CD8-positive, alpha-beta memory T cell (primary cell): ENCODE measurements at regions not wholly inside any gene's neighbourhood (a gene's known extent, or its start where the extent isn't known, plus 50 kb on each side); places are given as distances from the start of the nearest gene placed in this dataset.

Experiments
- CTCF ChIA-PET: fragments of 350-600 bp; sonication (Branson Sonifier 250); formaldehyde crosslinking; loops from one replicate; lab custom pipeline; 2021; ENCODE audit warnings: antibody characterized with exemption; lab: Charles Lee
- POLR2A ChIA-PET: fragments of 350-600 bp; sonication (Branson Sonifier 250); formaldehyde crosslinking; loops from one replicate; lab custom pipeline; 2021; ENCODE audit warnings: antibody characterized with exemption; lab: Charles Lee
- DNase-seq, 5 donors: peaks; one replicate each; pipeline versions ENCODE4 v3.0.0 to v3.0.0-alpha.2; 2020 to 2022; ENCODE audit warnings: mixed read lengths in 1 of 5
- H3K27ac ChIP-seq: one replicate; pipeline ENCODE4 v1.7.0; 2013; ENCODE audit warnings: low read depth, mild to moderate bottlenecking, low read length, moderate library complexity
- H3K27me3 ChIP-seq: 2 replicates; pipeline ENCODE4 v1.7.0; 2013; ENCODE audit warnings: low read length, mild to moderate bottlenecking; ENCODE audit not compliant: insufficient read depth, poor library complexity, severe bottlenecking
- H3K36me3 ChIP-seq: 2 replicates; pipeline ENCODE4 v1.7.0; 2013; ENCODE audit warnings: mild to moderate bottlenecking, low read length, moderate library complexity; ENCODE audit not compliant: insufficient read depth
- H3K4me1 ChIP-seq: 2 replicates; pipeline ENCODE4 v1.7.0; 2013; ENCODE audit warnings: mild to moderate bottlenecking, low read length, moderate library complexity; ENCODE audit not compliant: insufficient read depth
- H3K4me3 ChIP-seq: 2 replicates; pipeline ENCODE4 v1.7.0; 2013; ENCODE audit warnings: mild to moderate bottlenecking, low read length
- H3K9me3 ChIP-seq: 2 replicates; pipeline ENCODE4 v1.7.0; 2013; ENCODE audit warnings: mild to moderate bottlenecking, low read length
- H3K27ac Mint-ChIP-seq, 8 donors: one replicate each; pipeline ENCODE4 v1.8.0; 2020 to 2021; ENCODE audit warnings: mixed read lengths in 8 of 8, mild to moderate bottlenecking in 6 of 8, inconsistent platforms in 3 of 8, moderate library complexity in 3 of 8
- H3K27me3 Mint-ChIP-seq, 2 donors: one replicate each; pipeline ENCODE4 v1.8.0; 2020 to 2021; ENCODE audit warnings: mixed read lengths in 2 of 2, mild to moderate bottlenecking in 1 of 2, moderate library complexity in 1 of 2
- H3K36me3 Mint-ChIP-seq, 3 donors: one replicate each; pipeline ENCODE4 v1.8.0; 2020 to 2021; ENCODE audit warnings: mixed read lengths in 3 of 3, inconsistent platforms in 1 of 3, mild to moderate bottlenecking in 1 of 3
- H3K4me1 Mint-ChIP-seq, 3 donors: one replicate each; pipeline ENCODE4 v1.8.0; 2020 to 2021; ENCODE audit warnings: mixed read lengths in 3 of 3, inconsistent platforms in 1 of 3, mild to moderate bottlenecking in 1 of 3
- H3K4me3 Mint-ChIP-seq, 7 donors: one replicate each; pipeline ENCODE4 v1.8.0; 2020 to 2021; ENCODE audit warnings: mixed read lengths in 7 of 7, mild to moderate bottlenecking in 6 of 7, moderate library complexity in 4 of 7, inconsistent platforms in 2 of 7
- H3K9me3 Mint-ChIP-seq, 5 donors: one replicate each; pipeline ENCODE4 v1.8.0; 2020 to 2022; ENCODE audit warnings: mixed read lengths in 5 of 5, mild to moderate bottlenecking in 3 of 5, moderate library complexity in 2 of 5, inconsistent platforms in 1 of 5

DNA sequence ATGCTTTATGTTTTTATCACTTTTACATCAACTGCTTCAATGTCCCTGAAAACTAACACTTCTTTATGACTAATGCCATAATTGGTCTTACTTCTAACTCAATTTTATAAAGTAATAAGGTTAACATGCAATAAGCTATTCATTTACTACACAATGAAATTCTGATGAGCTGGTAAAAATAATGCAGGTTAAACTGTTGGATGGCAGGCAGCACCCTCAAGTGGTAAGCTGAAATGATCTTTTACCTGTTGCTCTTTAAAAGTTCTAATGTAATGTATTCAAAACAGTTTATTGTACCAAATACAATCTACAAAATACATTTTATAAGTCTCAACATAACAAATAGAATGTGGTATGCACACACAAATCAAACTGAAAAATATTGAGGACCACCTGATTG is 1280.3 kb downstream of the CDH8 start:
- H3K4me3 ChIP-seq: no peak overlapping the region
- no peaks in the 10 kb centered on the region for H3K9me3 ChIP-seq
- peaks cover 4 to 34% (median 10%) of the 10 kb centered on the region in 5 donors for H3K9me3 Mint-ChIP-seq
- no peaks in the 10 kb centered on the region for H3K36me3 Mint-ChIP-seq
- no peaks in the 10 kb centered on the region for H3K36me3 ChIP-seq
- H3K4me1 Mint-ChIP-seq: no peaks in the 10 kb centered on the region
- H3K27me3 ChIP-seq: no peaks in the 10 kb centered on the region
- H3K4me3 Mint-ChIP-seq: no peak overlapping the region
- H3K27ac Mint-ChIP-seq: no peak overlapping the region
- POLR2A ChIA-PET: no interaction called here
- no peaks in the 10 kb centered on the region for H3K27me3 Mint-ChIP-seq
- CTCF ChIA-PET: no interaction called here
- H3K27ac ChIP-seq: no peak overlapping the region
- no peak for DNase-seq
- H3K4me1 ChIP-seq: no peaks in the 10 kb centered on the region

DNA sequence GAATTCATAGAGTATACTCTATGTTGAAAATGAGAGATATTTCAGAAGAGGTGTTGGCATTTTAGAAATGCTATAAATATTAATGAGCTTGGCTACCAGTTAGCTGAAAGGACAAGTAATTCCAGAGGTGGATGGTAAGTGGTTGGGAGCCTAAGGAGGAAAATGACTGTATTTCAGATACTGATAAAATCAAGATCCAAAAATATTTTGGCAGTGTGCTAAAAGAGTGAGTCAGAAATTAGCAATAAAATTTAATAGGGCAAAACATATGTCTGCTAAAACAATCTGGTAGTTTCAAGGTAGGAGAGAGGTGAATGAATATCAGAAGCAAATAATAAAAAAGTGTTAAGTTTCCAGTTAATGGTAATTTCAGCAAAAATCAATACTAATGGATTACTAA is 1287.9 kb downstream of the CDH8 start:
- CTCF ChIA-PET: no interaction called here
- POLR2A ChIA-PET: no interaction called here
- H3K27me3 Mint-ChIP-seq: peaks cover 0 to 2% of the 10 kb centered on the region in 2 donors
- Histone ChIP-seq H3K27me3 (no peaks in the 10 kb centered on the region), H3K36me3 (no peaks in the 10 kb centered on the region), H3K4me1 (no peaks in the 10 kb centered on the region), H3K9me3 (no peaks in the 10 kb centered on the region), H3K27ac (no peak overlapping the region), H3K4me3 (no peak overlapping the region)
- H3K4me3 Mint-ChIP-seq: no peak overlapping the region
- no peaks in the 10 kb centered on the region for H3K4me1 Mint-ChIP-seq
- no peaks in the 10 kb centered on the region for H3K36me3 Mint-ChIP-seq
- no peak overlapping the region for H3K27ac Mint-ChIP-seq
- peaks cover 8 to 33% (median 24%) of the 10 kb centered on the region in 5 donors for H3K9me3 Mint-ChIP-seq
- DNase-seq: no peak

DNA sequence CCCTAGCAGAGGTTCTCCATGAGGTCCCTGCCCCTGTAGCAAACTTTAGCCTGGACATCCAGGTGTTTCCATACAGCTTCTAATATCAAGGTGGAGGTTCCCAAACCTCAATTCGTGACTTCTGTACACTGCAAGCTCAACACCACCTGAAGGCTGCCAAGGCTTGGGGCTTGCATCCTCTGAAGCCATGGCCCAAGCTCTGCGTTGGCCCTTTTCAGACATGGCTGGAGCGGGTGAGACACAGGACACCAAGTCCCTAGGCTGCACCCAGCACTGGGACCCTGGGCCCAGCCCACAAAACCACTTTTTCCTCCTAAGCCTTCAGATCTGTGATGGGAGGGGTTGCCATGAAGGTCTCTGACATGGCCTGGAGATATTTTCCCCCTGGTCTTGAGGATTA is 1292.0 kb downstream of the CDH8 start:
- no peak overlapping the region for H3K27ac Mint-ChIP-seq
- Histone ChIP-seq H3K27ac (no peak overlapping the region), H3K4me3 (no peak overlapping the region), H3K4me1 (no peaks in the 10 kb centered on the region), H3K27me3 (no peaks in the 10 kb centered on the region), H3K9me3 (no peaks in the 10 kb centered on the region), H3K36me3 (no peaks in the 10 kb centered on the region)
- peaks cover 14 to 46% (median 32%) of the 10 kb centered on the region in 5 donors for H3K9me3 Mint-ChIP-seq
- H3K4me1 Mint-ChIP-seq: no peaks in the 10 kb centered on the region
- ChIA-PET CTCF (no interaction called here), POLR2A (no interaction called here)
- DNase-seq: no peak
- H3K36me3 Mint-ChIP-seq: no peaks in the 10 kb centered on the region
- no peak overlapping the region for H3K4me3 Mint-ChIP-seq
- peaks cover 0 to 2% of the 10 kb centered on the region in 2 donors for H3K27me3 Mint-ChIP-seq

DNA sequence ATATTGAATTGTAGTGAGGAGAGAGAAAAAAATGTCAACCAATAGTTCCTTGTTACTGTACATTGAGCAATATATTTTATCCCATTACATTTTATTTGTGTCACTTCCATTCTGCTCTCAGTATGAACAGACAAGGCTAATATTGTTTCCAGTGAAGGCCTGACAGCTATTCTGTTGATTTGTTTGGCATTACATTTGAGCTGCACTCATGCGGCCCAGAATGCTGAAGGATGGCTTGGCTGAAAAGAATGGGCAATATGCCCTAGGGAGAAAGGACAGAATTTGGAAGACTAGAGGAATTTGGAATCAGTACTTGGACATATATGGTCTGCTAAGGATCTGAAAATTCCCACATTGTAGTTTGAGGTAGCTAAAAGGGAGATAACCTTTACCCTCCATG is 1294.4 kb downstream of the CDH8 start:
- Mint-ChIP-seq H3K27me3 (no peaks in the 10 kb centered on the region), H3K4me3 (no peak overlapping the region), H3K9me3 (peaks cover 12 to 43% (median 26%) of the 10 kb centered on the region in 5 donors), H3K27ac (no peak overlapping the region), H3K36me3 (no peaks in the 10 kb centered on the region), H3K4me1 (no peaks in the 10 kb centered on the region)
- Histone ChIP-seq H3K36me3 (no peaks in the 10 kb centered on the region), H3K4me3 (no peak overlapping the region), H3K9me3 (no peaks in the 10 kb centered on the region), H3K27me3 (no peaks in the 10 kb centered on the region), H3K4me1 (no peaks in the 10 kb centered on the region), H3K27ac (no peak overlapping the region)
- DNase-seq: no peak
- ChIA-PET POLR2A (no interaction called here), CTCF (no interaction called here)

DNA sequence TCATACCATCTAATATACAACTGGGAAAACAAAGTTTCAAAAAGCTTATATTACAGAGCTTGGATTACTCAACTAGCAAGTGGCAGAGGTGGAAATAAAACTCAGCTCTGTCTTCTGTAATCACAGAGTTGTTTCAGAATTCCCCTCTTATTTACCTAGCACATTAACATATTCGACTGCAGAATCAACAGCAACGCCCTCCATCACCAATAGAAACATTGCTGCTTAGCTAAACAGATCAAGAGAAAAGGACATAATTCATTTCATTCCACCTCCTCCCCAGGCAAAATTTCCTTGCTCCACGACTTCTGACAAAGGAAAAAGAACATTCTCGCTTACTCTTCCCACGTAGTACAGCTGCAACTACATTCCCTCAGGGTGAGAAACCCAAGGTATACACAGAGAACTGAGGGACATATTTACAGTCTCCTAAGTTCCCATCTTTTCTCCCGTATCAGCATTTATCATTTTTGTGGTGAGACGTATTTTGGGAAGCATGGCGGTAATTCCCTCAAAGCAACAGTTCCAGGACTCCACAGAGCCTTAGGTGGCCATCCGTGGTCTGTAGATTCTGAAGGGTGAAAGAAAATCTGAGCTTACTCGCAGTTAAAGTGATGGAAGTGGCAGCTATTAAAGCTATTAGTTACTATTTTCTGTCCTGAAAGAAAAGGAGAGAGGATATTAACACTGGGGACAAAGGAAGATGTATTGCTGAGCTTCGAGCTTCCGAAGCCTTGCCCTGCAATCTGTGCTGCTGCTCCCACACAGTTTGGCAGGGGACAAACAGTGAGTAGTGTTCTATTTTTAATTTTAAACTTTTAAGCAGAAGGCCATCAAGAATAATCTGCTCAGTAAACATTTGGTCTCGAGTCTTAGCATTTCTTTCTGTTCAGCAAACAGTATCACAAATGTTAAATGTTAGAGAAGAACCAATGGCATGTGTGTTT is 1296.2 kb downstream of the CDH8 start:
- no peaks in the 10 kb centered on the region for H3K27me3 Mint-ChIP-seq
- ChIA-PET CTCF (no interaction called here), POLR2A (no interaction called here)
- no peaks in the 10 kb centered on the region for H3K4me1 ChIP-seq
- no peak for DNase-seq
- H3K9me3 ChIP-seq: no peaks in the 10 kb centered on the region
- peak overlapping the region in 1 of 7 donors; percentile 48 for H3K4me3 Mint-ChIP-seq
- no peaks in the 10 kb centered on the region for H3K27me3 ChIP-seq
- peaks cover 21 to 45% (median 29%) of the 10 kb centered on the region in 5 donors for H3K9me3 Mint-ChIP-seq
- no peak overlapping the region for H3K4me3 ChIP-seq
- H3K27ac Mint-ChIP-seq: no peak overlapping the region
- no peak overlapping the region for H3K27ac ChIP-seq
- H3K36me3 Mint-ChIP-seq: no peaks in the 10 kb centered on the region
- no peaks in the 10 kb centered on the region for H3K4me1 Mint-ChIP-seq
- H3K36me3 ChIP-seq: no peaks in the 10 kb centered on the region

DNA sequence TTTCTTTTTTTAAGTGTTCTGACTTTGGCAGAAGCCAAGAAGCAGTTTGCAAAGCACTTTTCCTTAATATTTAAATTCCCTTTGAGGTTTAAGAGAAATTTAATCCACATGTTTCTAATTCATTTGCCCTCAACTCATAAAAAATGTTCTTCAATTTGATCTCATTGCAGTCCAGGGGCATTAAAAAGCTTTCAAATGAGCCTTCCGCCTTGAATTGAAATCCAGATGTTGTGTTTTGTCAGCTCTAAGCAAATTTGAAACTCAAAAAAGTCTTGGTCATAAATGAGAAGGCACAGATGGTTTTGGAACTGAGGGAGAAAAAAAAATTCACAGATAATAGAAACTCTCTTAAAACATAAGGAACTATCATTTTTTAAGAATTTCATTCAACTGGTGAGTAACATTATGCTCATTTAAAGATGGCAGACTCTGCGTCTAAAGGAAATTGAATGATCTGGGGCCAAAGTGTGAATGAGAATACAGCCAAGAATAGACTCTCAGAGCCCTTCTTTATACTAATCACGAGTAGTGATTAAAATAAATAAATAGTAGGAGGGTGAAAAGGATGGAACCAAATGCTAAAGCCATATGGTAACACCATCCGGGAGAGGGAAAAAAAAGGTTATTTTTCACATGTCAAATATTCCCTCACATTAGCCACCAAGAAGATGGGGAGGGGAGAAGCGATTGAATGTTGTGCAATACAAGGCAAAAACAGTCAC is 1304.7 kb downstream of the CDH8 start:
- ChIA-PET CTCF (no interaction called here), POLR2A (no interaction called here)
- Mint-ChIP-seq H3K4me3 (no peak overlapping the region), H3K9me3 (peaks cover 4 to 40% (median 28%) of the 10 kb centered on the region in 5 donors), H3K4me1 (no peaks in the 10 kb centered on the region), H3K36me3 (no peaks in the 10 kb centered on the region), H3K27ac (no peak overlapping the region), H3K27me3 (no peaks in the 10 kb centered on the region)
- Histone ChIP-seq H3K36me3 (no peaks in the 10 kb centered on the region), H3K27me3 (no peaks in the 10 kb centered on the region), H3K4me1 (no peaks in the 10 kb centered on the region), H3K9me3 (no peaks in the 10 kb centered on the region), H3K4me3 (no peak overlapping the region), H3K27ac (no peak overlapping the region)
- DNase-seq: no peak

DNA sequence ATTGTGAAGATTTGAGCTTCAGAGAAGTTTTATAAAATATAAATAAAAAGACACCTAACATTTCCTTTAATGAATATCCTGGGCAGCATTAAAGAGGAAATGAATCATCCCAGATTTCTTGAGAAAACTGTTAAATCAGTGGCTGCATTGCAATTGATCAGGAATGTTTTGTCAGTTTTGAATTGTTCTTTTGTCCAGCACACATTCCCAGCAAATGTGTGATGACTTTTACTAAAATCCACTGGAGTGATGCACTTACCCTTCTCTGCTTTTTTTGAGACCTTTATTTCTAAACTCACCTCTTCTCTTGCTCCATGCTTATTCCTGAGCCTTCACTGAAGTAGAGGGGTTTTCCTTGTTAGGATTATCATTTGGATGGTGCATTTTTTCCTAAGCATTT is 1307.2 kb downstream of the CDH8 start:
- no peak overlapping the region for H3K4me3 ChIP-seq
- H3K27me3 Mint-ChIP-seq: no peaks in the 10 kb centered on the region
- H3K27me3 ChIP-seq: no peaks in the 10 kb centered on the region
- DNase-seq: no peak
- no peaks in the 10 kb centered on the region for H3K9me3 ChIP-seq
- no peaks in the 10 kb centered on the region for H3K4me1 Mint-ChIP-seq
- peaks cover 6 to 46% (median 17%) of the 10 kb centered on the region in 5 donors for H3K9me3 Mint-ChIP-seq
- no peak overlapping the region for H3K4me3 Mint-ChIP-seq
- ChIA-PET POLR2A (no interaction called here), CTCF (no interaction called here)
- no peak overlapping the region for H3K27ac ChIP-seq
- no peaks in the 10 kb centered on the region for H3K36me3 Mint-ChIP-seq
- no peaks in the 10 kb centered on the region for H3K4me1 ChIP-seq
- no peak overlapping the region for H3K27ac Mint-ChIP-seq
- no peaks in the 10 kb centered on the region for H3K36me3 ChIP-seq

DNA sequence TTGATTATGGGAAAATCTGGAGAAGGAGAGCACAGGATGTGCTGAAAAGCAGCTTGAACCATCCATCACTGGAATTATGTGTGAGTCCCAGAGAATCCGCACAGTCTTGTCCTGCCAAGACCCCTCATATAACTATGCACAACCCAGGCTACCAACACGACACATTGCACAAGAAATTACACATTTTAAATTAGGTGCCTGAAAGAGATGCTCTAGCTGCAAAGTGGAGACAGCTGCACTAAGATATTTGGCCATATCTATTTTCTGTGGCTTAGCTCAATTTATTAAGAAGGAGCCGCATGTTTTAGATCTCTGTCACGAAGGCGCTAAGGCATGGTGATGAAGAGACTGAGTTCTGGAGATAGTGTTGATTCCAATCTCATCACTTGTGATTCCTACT is 1308.4 kb downstream of the CDH8 start:
- H3K4me1 ChIP-seq: no peaks in the 10 kb centered on the region
- H3K4me3 Mint-ChIP-seq: no peak overlapping the region

More for the DNA sequence above, 1308.4 kb downstream of the CDH8 start:
- Mint-ChIP-seq H3K9me3 (peaks cover 12 to 47% (median 18%) of the 10 kb centered on the region in 5 donors), H3K36me3 (no peaks in the 10 kb centered on the region), H3K4me1 (no peaks in the 10 kb centered on the region), H3K27ac (no peak overlapping the region), H3K27me3 (no peaks in the 10 kb centered on the region)
- no peak for DNase-seq
- Histone ChIP-seq H3K36me3 (no peaks in the 10 kb centered on the region), H3K27ac (no peak overlapping the region), H3K4me3 (no peak overlapping the region), H3K27me3 (no peaks in the 10 kb centered on the region), H3K9me3 (no peaks in the 10 kb centered on the region)
- CTCF ChIA-PET: no interaction called here
- POLR2A ChIA-PET: no interaction called here
